ENCODE measurements at regions not wholly inside any gene's neighbourhood (a gene's known extent, or its start where the extent isn't known, plus 50 kb on each side); places are given as distances from the start of the nearest gene placed in this dataset.

DNA sequence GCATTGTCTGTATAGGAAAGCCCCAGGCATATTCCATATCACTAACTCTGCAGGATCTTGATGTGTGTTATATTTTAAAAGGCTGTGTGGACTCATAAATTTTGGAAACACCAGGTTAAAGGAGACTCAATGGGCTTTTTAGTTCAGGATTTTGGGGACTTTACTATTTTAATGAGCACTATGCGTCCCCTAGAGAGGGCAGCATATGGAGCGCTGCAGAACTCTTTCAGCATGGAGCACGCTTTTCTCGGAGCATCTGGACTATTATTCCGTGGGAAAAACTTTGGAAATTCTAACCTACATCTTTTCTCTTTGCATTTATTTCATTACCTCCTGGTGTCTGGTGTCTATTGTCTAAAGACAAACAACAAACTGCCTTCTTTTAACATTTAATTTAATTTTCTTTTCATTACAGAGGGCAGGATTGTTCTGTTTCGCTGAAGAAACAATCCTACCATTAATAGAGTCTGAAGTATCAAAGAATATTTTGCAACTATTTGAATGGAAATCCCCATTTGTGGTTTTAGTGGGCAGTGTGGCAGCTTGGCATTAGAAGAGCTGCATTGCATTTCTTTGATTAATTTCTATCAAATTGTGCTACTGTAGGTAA is 399.9 kb upstream of the HSF2 start:
- TF ChIP-seq, protein P1, sequence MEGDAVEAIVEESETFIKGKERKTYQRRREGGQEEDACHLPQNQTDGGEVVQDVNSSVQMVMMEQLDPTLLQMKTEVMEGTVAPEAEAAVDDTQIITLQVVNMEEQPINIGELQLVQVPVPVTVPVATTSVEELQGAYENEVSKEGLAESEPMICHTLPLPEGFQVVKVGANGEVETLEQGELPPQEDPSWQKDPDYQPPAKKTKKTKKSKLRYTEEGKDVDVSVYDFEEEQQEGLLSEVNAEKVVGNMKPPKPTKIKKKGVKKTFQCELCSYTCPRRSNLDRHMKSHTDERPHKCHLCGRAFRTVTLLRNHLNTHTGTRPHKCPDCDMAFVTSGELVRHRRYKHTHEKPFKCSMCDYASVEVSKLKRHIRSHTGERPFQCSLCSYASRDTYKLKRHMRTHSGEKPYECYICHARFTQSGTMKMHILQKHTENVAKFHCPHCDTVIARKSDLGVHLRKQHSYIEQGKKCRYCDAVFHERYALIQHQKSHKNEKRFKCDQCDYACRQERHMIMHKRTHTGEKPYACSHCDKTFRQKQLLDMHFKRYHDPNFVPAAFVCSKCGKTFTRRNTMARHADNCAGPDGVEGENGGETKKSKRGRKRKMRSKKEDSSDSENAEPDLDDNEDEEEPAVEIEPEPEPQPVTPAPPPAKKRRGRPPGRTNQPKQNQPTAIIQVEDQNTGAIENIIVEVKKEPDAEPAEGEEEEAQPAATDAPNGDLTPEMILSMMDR (conservative IDR thresholded peaks at IDR 0.05; ENCODE audit: low read depth), result no peak
- ChIA-PET CTCF (interaction anchor here (0.6 kb wide), 1 partner anchor 98 kb away, joined by 3 read pairs; no protein-coding TSS in a partner anchor), POLR2A (ENCODE audit: low non-redundant PET) (no interaction called here)
- H3K27ac ChIP-seq, result no peak overlapping the region
- DNase-seq (ENCODE audit: low spot score), result no peak

DNA sequence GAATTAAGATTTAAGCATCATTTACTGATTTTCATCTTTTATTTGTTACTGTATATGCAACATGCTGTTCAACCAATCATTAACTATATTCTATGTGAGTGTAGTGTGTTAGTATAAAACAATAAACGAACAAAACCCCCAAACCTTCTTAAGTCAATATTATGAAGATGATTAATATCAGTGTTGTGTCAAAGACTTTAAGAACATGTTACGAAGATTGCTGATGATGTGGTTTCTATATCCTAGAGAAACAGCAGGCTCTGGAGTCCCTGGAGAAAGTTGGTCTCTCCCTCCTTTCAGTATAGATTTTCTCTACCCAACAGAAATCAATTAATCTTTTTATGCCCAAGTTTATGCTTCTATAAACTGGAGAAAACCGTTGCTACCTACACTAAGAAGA is 393.8 kb upstream of the HSF2 start:
- TF ChIP-seq, protein P1 (conservative IDR thresholded peaks at IDR 0.05; ENCODE audit: low read depth), result no peak
- H3K27ac ChIP-seq, result no peak overlapping the region
- DNase-seq (ENCODE audit: low spot score), result no peak
- CTCF ChIA-PET, result interaction anchor here (0.5 kb wide), 1 partner anchor 28 kb away, joined by 3 read pairs; no protein-coding TSS in a partner anchor
- POLR2A ChIA-PET (ENCODE audit: low non-redundant PET), result no interaction called here

DNA sequence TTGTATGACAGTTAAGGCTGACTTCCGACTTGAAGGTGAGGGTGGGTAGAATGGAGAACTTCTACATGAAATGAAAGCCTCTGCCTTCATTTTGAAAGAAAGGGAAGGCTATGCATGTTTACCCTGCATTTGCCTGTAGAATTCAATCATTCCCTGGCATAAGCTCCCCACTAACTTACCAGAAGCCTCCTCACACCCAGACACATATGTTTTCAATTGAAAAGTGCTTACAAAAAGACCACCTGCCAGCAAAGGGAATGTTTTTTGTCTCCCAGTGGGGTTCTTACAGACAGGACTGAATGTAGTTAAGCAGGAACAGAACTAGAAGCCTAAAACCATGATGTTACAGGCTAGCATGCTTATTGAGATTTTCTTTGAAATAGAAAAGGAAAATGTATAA is 392.1 kb upstream of the HSF2 start:
- ChIA-PET POLR2A (ENCODE audit: low non-redundant PET) (no interaction called here), CTCF (no interaction called here)
- no peak overlapping the region for H3K27ac ChIP-seq
- TF ChIP-seq, protein P1 (conservative IDR thresholded peaks at IDR 0.05; ENCODE audit: low read depth), result no peak
- DNase-seq (ENCODE audit: low spot score), result no peak

DNA sequence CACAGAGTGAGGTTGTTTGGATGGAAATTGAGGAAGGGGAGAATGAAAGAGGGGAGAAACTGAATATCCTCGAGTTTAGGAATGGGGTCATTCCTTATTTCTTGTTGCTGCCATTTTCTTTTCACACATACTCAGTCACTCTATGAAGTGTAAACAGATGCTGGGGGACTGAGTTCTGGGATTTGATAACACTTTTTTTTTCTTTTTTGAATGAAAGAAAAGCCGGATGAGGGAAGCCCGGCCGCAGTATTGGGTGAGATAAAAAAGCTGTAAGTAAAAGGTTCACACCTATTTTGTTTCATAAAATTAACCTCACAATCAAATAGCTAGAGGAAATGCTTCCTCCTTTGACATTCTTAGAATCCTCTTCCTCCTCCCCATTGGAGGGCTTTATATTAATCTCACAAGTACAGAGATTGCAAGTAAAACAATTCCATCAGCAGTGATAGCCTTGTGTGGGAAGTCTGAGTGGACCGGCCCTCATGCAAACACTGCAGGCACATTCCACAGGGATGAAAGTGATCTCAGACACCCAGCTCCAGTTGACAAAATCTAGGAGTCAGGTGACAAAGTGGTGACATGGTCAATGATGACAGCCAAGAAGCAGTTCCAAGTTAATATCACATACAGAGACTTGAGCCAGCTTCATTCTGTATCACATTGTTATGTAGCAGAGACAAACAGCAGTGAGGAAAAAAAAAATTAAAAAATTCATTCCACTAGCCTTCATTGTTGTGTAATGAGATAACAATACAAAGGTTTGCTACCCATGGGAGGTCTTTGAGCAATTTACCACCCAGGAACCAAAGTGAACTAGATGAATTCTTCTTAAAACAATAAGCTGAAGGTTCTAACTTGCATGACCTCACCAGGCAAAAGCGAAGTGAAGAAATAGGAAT is 391.1 kb upstream of the HSF2 start:
- CTCF ChIA-PET, result no interaction called here
- TF ChIP-seq, protein P1 (conservative IDR thresholded peaks at IDR 0.05; ENCODE audit: low read depth), result no peak
- POLR2A ChIA-PET (ENCODE audit: low non-redundant PET), result no interaction called here
- no peak for DNase-seq (ENCODE audit: low spot score)
- H3K27ac ChIP-seq, result no peak overlapping the region

DNA sequence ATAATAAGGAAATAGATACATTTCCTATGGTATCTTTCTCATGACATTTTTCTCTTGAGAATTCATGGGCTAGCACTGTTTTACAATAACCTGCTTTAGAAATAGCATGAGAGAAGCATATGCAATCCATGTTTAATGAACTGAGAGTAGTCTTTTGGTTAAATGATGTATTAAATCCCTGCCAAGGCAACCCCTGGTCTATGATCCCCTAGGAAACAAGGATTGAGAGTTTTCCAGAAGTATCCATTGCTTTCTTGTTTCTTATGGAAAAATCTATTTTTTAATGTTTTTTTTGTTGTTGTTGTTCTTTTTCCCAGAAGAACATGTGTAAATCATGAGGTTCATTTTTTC is 390.5 kb upstream of the HSF2 start:
- POLR2A ChIA-PET (ENCODE audit: low non-redundant PET), result no interaction called here

DNA sequence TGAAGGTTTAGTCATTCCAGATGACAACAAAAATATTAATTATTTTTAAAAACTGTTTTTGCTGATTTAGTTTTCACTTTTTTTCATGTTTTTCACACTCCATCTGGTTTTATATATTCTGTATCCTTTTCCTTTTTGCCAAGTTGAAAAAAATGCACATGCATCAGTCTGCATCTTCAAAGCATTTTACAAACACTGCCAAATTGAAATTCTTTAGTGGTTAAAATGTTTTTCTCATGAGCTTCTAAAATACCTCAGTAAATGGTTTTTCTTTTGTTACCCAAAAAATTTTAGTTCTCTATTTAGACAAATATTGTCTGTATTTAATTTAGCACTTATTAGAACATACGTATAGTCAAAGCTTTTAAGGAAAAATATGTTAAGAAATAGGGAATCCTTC is 386.9 kb upstream of the HSF2 start:
- POLR2A ChIA-PET (ENCODE audit: low non-redundant PET), result no interaction called here
- DNase-seq (ENCODE audit: low spot score), result no peak
- TF ChIP-seq, protein P1 (conservative IDR thresholded peaks at IDR 0.05; ENCODE audit: low read depth), result no peak
- H3K27ac ChIP-seq, result no peak overlapping the region
- CTCF ChIA-PET, result interaction anchor here (0.6 kb wide), 1 partner anchor 196 kb away, joined by 4 read pairs; no protein-coding TSS in a partner anchor

More for the DNA sequence above, 390.5 kb upstream of the HSF2 start:
- CTCF ChIA-PET, result no interaction called here
- DNase-seq (ENCODE audit: low spot score), result no peak
- TF ChIP-seq, protein P1 (conservative IDR thresholded peaks at IDR 0.05; ENCODE audit: low read depth), result no peak
- H3K27ac ChIP-seq, result no peak overlapping the region

Measured in RWPE1 (cell line).